GM21367 (cell line): ENCODE measurements at regions not wholly inside any gene's neighbourhood (a gene's known extent, or its start where the extent isn't known, plus 50 kb on each side); places are given as distances from the start of the nearest gene placed in this dataset.

Source experiments
- ATAC-seq: cut with Tn5 transposase; IDR thresholded peaks from one replicate; pipeline ENCODE4 v1.9.1; 2021; ENCODE audit not compliant: unreplicated experiment

- ATAC-seq: no peak
Measured at GRCh38 chrX:39648548-39649254, 449.1 kb downstream of the BCOR start.

GRCh38 chrX:39650768-39651347 lies 446.9 kb downstream of the BCOR start:
- ATAC-seq: no peak

GRCh38 chrX:39652336-39652735 lies 445.4 kb downstream of the BCOR start:
- ATAC-seq: no peak

- ATAC-seq: no peak
Measured at GRCh38 chrX:39653691-39654090, 444.1 kb downstream of the BCOR start.

GRCh38 chrX:39654183-39654925 lies 443.4 kb downstream of the BCOR start:
- ATAC-seq: no peak

GRCh38 chrX:39654952-39655351 lies 442.8 kb downstream of the BCOR start:
- no peak for ATAC-seq

GRCh38 chrX:39661116-39661907 lies 436.4 kb downstream of the BCOR start:
- ATAC-seq: no peak

GRCh38 chrX:39665830-39666518 lies 431.8 kb downstream of the BCOR start:
- ATAC-seq: no peak

- ATAC-seq: no peak
Measured at GRCh38 chrX:39667191-39667590, 430.6 kb downstream of the BCOR start.

GRCh38 chrX:39667736-39668482 lies 429.8 kb downstream of the BCOR start:
- ATAC-seq: no peak

- ATAC-seq: no peak
Measured at GRCh38 chrX:39669668-39670067, 428.1 kb downstream of the BCOR start.

- no peak for ATAC-seq
Measured at GRCh38 chrX:39670281-39670680, 427.5 kb downstream of the BCOR start.

GRCh38 chrX:39672405-39672804 lies 425.4 kb downstream of the BCOR start:
- no peak for ATAC-seq

GRCh38 chrX:39674490-39675161 lies 423.1 kb downstream of the BCOR start:
- ATAC-seq: no peak

GRCh38 chrX:39675162-39675553 lies 422.6 kb downstream of the BCOR start:
- no peak for ATAC-seq

GRCh38 chrX:39675619-39676018 lies 422.1 kb downstream of the BCOR start:
- ATAC-seq: no peak

- ATAC-seq: no peak
Measured at GRCh38 chrX:39676434-39676833, 421.3 kb downstream of the BCOR start.

GRCh38 chrX:39677585-39677977 lies 420.2 kb downstream of the BCOR start:
- no peak for ATAC-seq

- no peak for ATAC-seq
Measured at GRCh38 chrX:39677978-39678791, 419.6 kb downstream of the BCOR start.
